Hepatocyte (in vitro differentiated cells): ENCODE measurements at regions not wholly inside any gene's neighbourhood (a gene's known extent, or its start where the extent isn't known, plus 50 kb on each side); places are given as distances from the start of the nearest gene placed in this dataset.

Experiments
- DNase-seq: peaks from one replicate; pipeline ENCODE4 v3.0.0-alpha.2; 2016; ENCODE audit warnings: low spot score
- H2AFZ ChIP-seq: fragments of 200-600 bp; sonication (generic); 2 replicates; pipeline ENCODE4 v1.6.0; 2016; ENCODE audit warnings: antibody characterized with exemption, mild to moderate bottlenecking
- H3K27ac ChIP-seq: fragments of 200-600 bp; sonication (generic); 2 replicates; pipeline ENCODE4 v1.5.1; 2016; ENCODE audit warnings: mild to moderate bottlenecking
- H3K27me3 ChIP-seq: fragments of 200-600 bp; sonication (generic); 2 replicates; pipeline ENCODE4 v1.6.1; 2016
- H3K36me3 ChIP-seq: fragments of 200-600 bp; sonication (generic); replicated peaks from 2 replicates; pipeline ENCODE4 v1.5.1; 2016; ENCODE audit warnings: low read depth; ENCODE audit not compliant: insufficient read depth
- H3K4me1 ChIP-seq: fragments of 200-600 bp; sonication (generic); 2 replicates; pipeline ENCODE4 v1.5.1; 2016; ENCODE audit warnings: mild to moderate bottlenecking, moderate library complexity; ENCODE audit not compliant: insufficient read depth
- H3K4me2 ChIP-seq: fragments of 200-600 bp; sonication (generic); 2 replicates; pipeline ENCODE4 v1.6.0; 2016
- H3K4me3 ChIP-seq: fragments of 200-600 bp; sonication (generic); 2 replicates; pipeline ENCODE4 v1.5.1; 2016; ENCODE audit warnings: mild to moderate bottlenecking
- H3K79me2 ChIP-seq: fragments of 200-600 bp; sonication (generic); 2 replicates; pipeline ENCODE4 v1.6.0; 2017; ENCODE audit warnings: mild to moderate bottlenecking
- H3K9me2 ChIP-seq: fragments of 200-600 bp; sonication (generic); replicated peaks from 2 replicates; pipeline ENCODE4 v1.6.0; 2017; ENCODE audit warnings: mild to moderate bottlenecking; ENCODE audit not compliant: insufficient read depth
- H3K9me3 ChIP-seq: fragments of 200-600 bp; sonication (generic); 2 replicates; pipeline ENCODE4 v1.5.1; 2016; ENCODE audit warnings: low read depth, mild to moderate bottlenecking
- H4K20me1 ChIP-seq: fragments of 200-600 bp; sonication (generic); 2 replicates; pipeline ENCODE4 v1.6.0; 2016; ENCODE audit warnings: mild to moderate bottlenecking; ENCODE audit not compliant: insufficient read depth, poor library complexity, severe bottlenecking
- CTCF ChIP-seq: fragments of 200-600 bp; sonication (generic); IDR thresholded peaks from 2 replicates; pipeline ENCODE4 v1.5.1; 2016; ENCODE audit warnings: antibody characterized with exemption, mild to moderate bottlenecking; ENCODE audit not compliant: poor library complexity
- EZH2 ChIP-seq: fragments of 200-600 bp; sonication (generic); IDR thresholded peaks from 2 replicates; pipeline ENCODE4 v1.6.1; 2016; ENCODE audit warnings: antibody characterized with exemption, mild to moderate bottlenecking, borderline replicate concordance
- EZH2phosphoT487 ChIP-seq: fragments of 200-600 bp; sonication (generic); IDR thresholded peaks from one replicate; pipeline ENCODE4 v1.6.1; 2018; ENCODE audit warnings: antibody characterized with exemption, mild to moderate bottlenecking, low read depth, moderate library complexity; ENCODE audit not compliant: unreplicated experiment, severe bottlenecking
- WGBS: methylation state at CpG from one replicate; pipeline ENCODE4 v1.1.6; 2016; ENCODE audit warnings: low lambda C conversion rate; ENCODE audit errors: missing lambda C conversion rate; 5-methylcytosine and 5-hydroxymethylcytosine counted together

- Histone ChIP-seq H3K27me3 (no peaks in the 10 kb centered on the region), H3K4me1 (peaks cover 29% of the 10 kb centered on the region), H3K27ac (peak overlapping the region; percentile 82), H2AFZ (no peak overlapping the region), H3K9me2 (no peaks in the 10 kb centered on the region), H4K20me1 (no peaks in the 10 kb centered on the region), H3K4me2 (no peak overlapping the region), H3K79me2 (no peaks in the 10 kb centered on the region), H3K9me3 (no peaks in the 10 kb centered on the region), H3K4me3 (no peak overlapping the region), H3K36me3 (no peaks in the 10 kb centered on the region)
- TF ChIP-seq EZH2 (no peak), CTCF (peak; percentile 32), EZH2phosphoT487 (no peak)
- DNase-seq = peak; percentile 71
- WGBS = 72% methylated on average over 10 of the region's 10 CpGs
These were observed 245.3 kb downstream of the ENC1 start for GRCh38 chr5:74394916-74395880.

- Histone ChIP-seq H3K36me3 (no peaks in the 10 kb centered on the region), H3K9me3 (no peaks in the 10 kb centered on the region), H3K27me3 (no peaks in the 10 kb centered on the region), H3K79me2 (no peaks in the 10 kb centered on the region), H3K27ac (peak overlapping the region; percentile 82), H3K4me2 (no peak overlapping the region), H4K20me1 (no peaks in the 10 kb centered on the region), H3K4me1 (peaks cover 29% of the 10 kb centered on the region), H3K4me3 (no peak overlapping the region), H2AFZ (no peak overlapping the region), H3K9me2 (no peaks in the 10 kb centered on the region)
- peak; percentile 26 for DNase-seq
- 80% methylated on average over 3 of the region's 3 CpGs for WGBS
- no peak for TF ChIP-seq CTCF
- TF ChIP-seq EZH2 = no peak
- no peak for TF ChIP-seq EZH2phosphoT487
These were observed 246.0 kb downstream of the ENC1 start for GRCh38 chr5:74394528-74394915.

GRCh38 chr5:74393943-74394342 lies 246.6 kb downstream of the ENC1 start:
- Histone ChIP-seq H3K4me1 (peaks cover 29% of the 10 kb centered on the region), H3K9me3 (no peaks in the 10 kb centered on the region), H3K27me3 (no peaks in the 10 kb centered on the region), H3K27ac (peak overlapping the region; percentile 82), H4K20me1 (no peaks in the 10 kb centered on the region), H3K9me2 (no peaks in the 10 kb centered on the region), H2AFZ (no peak overlapping the region), H3K4me2 (no peak overlapping the region), H3K79me2 (no peaks in the 10 kb centered on the region), H3K36me3 (no peaks in the 10 kb centered on the region), H3K4me3 (no peak overlapping the region)
- WGBS = 77% methylated on average over 3 of the region's 3 CpGs
- no peak for DNase-seq
- TF ChIP-seq EZH2phosphoT487 = no peak
- TF ChIP-seq EZH2 = no peak
- TF ChIP-seq CTCF = no peak
